K562 (cell line): ENCODE measurements at regions not wholly inside any gene's neighbourhood (a gene's known extent, or its start where the extent isn't known, plus 50 kb on each side); places are given as distances from the start of the nearest gene placed in this dataset.

Source experiments
- ATAC-seq: fragments of 200-7000 bp; cut with Tn5 transposase; 3 replicates; pipeline ENCODE4 v1.9.1; 2020; ENCODE audit warnings: moderate library complexity
- BruUV-seq: library from RNA; stranded (reverse); fragments of 400-500 nt; replicated peaks from 2 replicates; lab custom pipeline; 2021; lab: Mats Ljungman, UMichigan
- CTCF ChIA-PET: fragments of 300-600 bp; formaldehyde crosslinking; extraction: SDS; loops from one replicate; lab custom pipeline; 2021; ENCODE audit warnings: low intra/inter-chr PET ratio; lab: Yijun Ruan, JAX
- POLR2A ChIA-PET: fragments of 300-600, 350-650 bp; sonication (Branson Sonifier 250); formaldehyde crosslinking; extraction: SDS; loops from one replicate; lab custom pipeline; 2021; ENCODE audit warnings: antibody characterized with exemption, inconsistent platforms; lab: Yijun Ruan, JAX
- DNase-seq, 4 experiments: peaks; one replicate each; pipeline versions ENCODE4 v3.0.0 to v3.0.0-alpha.2; 2011 to 2018; ENCODE audit warnings: low spot score in 3 of 4, mixed read lengths in 3 of 4; ENCODE audit errors: extremely low read depth in 1 of 4
- FAIRE-seq: peaks from 2 replicates; lab custom pipeline; 2011; peaks lifted over from hg19 to GRCh38; lab: Jason Lieb, UNC
- H2AFZ ChIP-seq: 2 replicates; pipeline ENCODE4 v1.6.0; 2011; ENCODE audit warnings: low read depth, low read length, control low read depth, inconsistent platforms
- H3K27ac ChIP-seq: fragments of 200-600 bp; 3 replicates; pipeline ENCODE4 v1.8.0; 2011; ENCODE audit warnings: low read depth, mild to moderate bottlenecking, control low read depth, inconsistent platforms, low read length, moderate library complexity, mixed read lengths; ENCODE audit errors: extremely low read depth
- H3K27me3 ChIP-seq, 2 experiments: fragments of 300-600 bp in 1 of 2; 2 replicates in 1 of 2; 3 replicates in 1 of 2; pipeline versions ENCODE4 v1.6.0 to v1.8.0; 2011; ENCODE audit warnings: inconsistent platforms in 2 of 2, low read length in 2 of 2, mild to moderate bottlenecking in 1 of 2, mixed read lengths in 1 of 2, moderate library complexity in 1 of 2; ENCODE audit not compliant: control insufficient read depth in 2 of 2, insufficient read depth in 2 of 2
- H3K36me3 ChIP-seq: fragments of 300-600 bp; 3 replicates; pipeline ENCODE4 v1.8.0; 2011; ENCODE audit warnings: mild to moderate bottlenecking, low read length, inconsistent platforms; ENCODE audit not compliant: control insufficient read depth, insufficient read depth
- H3K4me1 ChIP-seq, 2 experiments: fragments of 200-600 bp in 1 of 2; replicated peaks in 1 of 2; 2 replicates in 1 of 2; 3 replicates in 1 of 2; pipeline versions ENCODE4 v1.5.1 to v1.8.0; 2011; ENCODE audit warnings: inconsistent platforms in 2 of 2, low read length in 2 of 2, mild to moderate bottlenecking in 1 of 2, mixed read lengths in 1 of 2, moderate library complexity in 1 of 2; ENCODE audit not compliant: control insufficient read depth in 2 of 2, insufficient read depth in 2 of 2
- H3K4me2 ChIP-seq: 2 replicates; pipeline ENCODE4 v1.6.1; 2011; ENCODE audit warnings: low read length, control low read depth, inconsistent platforms, mixed read lengths; ENCODE audit not compliant: insufficient read depth
- H3K4me3 ChIP-seq: fragments of 200-600 bp; sonication (generic), shearing (Covaris generic); 2 replicates; pipeline ENCODE4 v1.5.1; 2016; ENCODE audit warnings: control low read depth, inconsistent platforms
- H3K79me2 ChIP-seq: fragments of 200-600 bp; 3 replicates; pipeline ENCODE4 v1.8.0; 2011; ENCODE audit warnings: low read length, inconsistent platforms; ENCODE audit not compliant: control insufficient read depth, insufficient read depth
- H3K9ac ChIP-seq, 2 experiments: 2 replicates each; pipeline versions ENCODE4 v1.6.0 to v1.6.1; 2011; ENCODE audit warnings: low read depth in 2 of 2, low read length in 2 of 2, control low read depth in 1 of 2, inconsistent platforms in 1 of 2, mild to moderate bottlenecking in 1 of 2, mixed read lengths in 1 of 2; ENCODE audit not compliant: insufficient read depth in 1 of 2
- H3K9me1 ChIP-seq: one replicate; pipeline ENCODE4 v1.6.0; 2011; ENCODE audit warnings: inconsistent platforms, mild to moderate bottlenecking, low read length, moderate library complexity; ENCODE audit not compliant: control insufficient read depth, insufficient read depth
- H3K9me3 ChIP-seq: replicated peaks from 2 replicates; pipeline ENCODE4 v1.5.1; 2011; ENCODE audit warnings: low read depth, low read length, inconsistent platforms; ENCODE audit not compliant: control insufficient read depth, insufficient read depth
- H4K20me1 ChIP-seq: replicated peaks from 2 replicates; pipeline ENCODE4 v1.6.1; 2011; ENCODE audit warnings: low read length, inconsistent platforms, mixed read lengths; ENCODE audit not compliant: control insufficient read depth, insufficient read depth
- E2F5 ChIP-seq: sonication (generic); formaldehyde crosslinking; IDR thresholded peaks from 2 replicates; pipeline ENCODE4 v1.8.0; 2022; ENCODE audit warnings: mild to moderate bottlenecking, missing genetic modification reagents
- E2F8 ChIP-seq: fragments of 450-650 bp; IDR thresholded peaks from 2 replicates; pipeline ENCODE4 v1.7.1; 2018; ENCODE audit warnings: mild to moderate bottlenecking, low read depth; ENCODE audit not compliant: partially characterized antibody
- JUNB ChIP-seq: fragments of 450-650 bp; formaldehyde crosslinking; conservative IDR thresholded peaks from 2 replicates; pipeline ENCODE4 v1.4.0; 2020; ENCODE audit warnings: mild to moderate bottlenecking
- KDM4B ChIP-seq, 2 experiments: fragments of 450-650 bp in 1 of 2; sonication (generic) in 1 of 2; IDR thresholded peaks; 2 replicates each; pipeline ENCODE4 v1.6.1; 2016 to 2017; ENCODE audit warnings: borderline replicate concordance in 2 of 2, antibody characterized with exemption in 1 of 2, low read depth in 1 of 2, mild to moderate bottlenecking in 1 of 2
- NCOR1 ChIP-seq: fragments of 450-650 bp; IDR thresholded peaks from 2 replicates; pipeline ENCODE4 v1.6.1; 2016; ENCODE audit warnings: mild to moderate bottlenecking, moderate library complexity
- PHB2 ChIP-seq: fragments of 450-650 bp; IDR thresholded peaks from 2 replicates; pipeline ENCODE4 v1.6.1; 2017; ENCODE audit warnings: low read depth
- RREB1 ChIP-seq: fragments of 250-450 bp; sonication (Bioruptor Pico); IDR thresholded peaks from 2 replicates; pipeline ENCODE4 v1.4.0; 2020
- TFAP4 ChIP-seq: sonication (generic); formaldehyde crosslinking; IDR thresholded peaks from 2 replicates; pipeline ENCODE4 v1.8.0; 2022; ENCODE audit warnings: missing genetic modification reagents, mild to moderate bottlenecking, moderate library complexity, borderline replicate concordance
- ZBED1 ChIP-seq: IDR thresholded peaks from 2 replicates; pipeline ENCODE4 v1.6.1; 2014
- WGBS: fragments of 100-300 bp; shearing (Covaris generic); methylation state at CpG from one replicate; pipeline ENCODE4 v1.1.6; 2016; ENCODE audit warnings: low coverage, mixed read lengths; ENCODE audit not compliant: insufficient coverage; ENCODE audit errors: missing lambda C conversion rate; 5-methylcytosine and 5-hydroxymethylcytosine counted together
- in situ Hi-C: fragments of 300-500 bp; cut with MboI; formaldehyde crosslinking; loops from 4 replicates; pipeline ENCODE4 v1.15.0; 2018; ENCODE audit warnings: inconsistent platforms, mixed read lengths
- intact Hi-C: fragments of 100-400 bp; cut with micrococcal nuclease; formaldehyde crosslinking; loops from 2 replicates; pipeline ENCODE4 v1.14.2; 2022

- ATAC-seq (no peak), DNase-seq (no peak), FAIRE-seq (no peak)
- no peak overlapping the region for H3K9ac ChIP-seq
- H3K4me2 ChIP-seq, result no peak overlapping the region
- no peak overlapping the region for H3K27ac ChIP-seq
- no peaks in the 10 kb centered on the region for H3K4me1 ChIP-seq
- POLR2A ChIA-PET, result no interaction called here
- no peaks in the 10 kb centered on the region for H3K36me3 ChIP-seq
- H3K4me3 ChIP-seq, result no peak overlapping the region
- no peaks in the 10 kb centered on the region for H3K27me3 ChIP-seq
- no peaks in the 10 kb centered on the region for H3K9me3 ChIP-seq
- no peaks in the 10 kb centered on the region for H3K9me1 ChIP-seq
- no peak for TF ChIP-seq TFAP4
- no peak for TF ChIP-seq JUNB
- no peak for TF ChIP-seq ZBED1
- TF ChIP-seq E2F8, result no peak
- no peak for TF ChIP-seq E2F5
- TF ChIP-seq RREB1, result no peak
- no peak for TF ChIP-seq KDM4B (IDR thresholded peaks at IDR 0.05; ENCODE audit: borderline replicate concordance in 2 of 2, low read depth in 1 of 2)
- TF ChIP-seq PHB2, result no peak
- no peak for TF ChIP-seq NCOR1
- BruUV-seq, result no TSS peak
- WGBS, result 8% methylated on average over 15 of the region's 15 CpGs
- CTCF ChIA-PET, result no interaction called here
- H4K20me1 ChIP-seq, result no peaks in the 10 kb centered on the region
- intact Hi-C loops, result no loop called here
- no peaks in the 10 kb centered on the region for H3K79me2 ChIP-seq
- in situ Hi-C loops, result no loop called here
- H2AFZ ChIP-seq, result no peak overlapping the region
These were observed 1287.7 kb upstream of the CDH6 start for GRCh38 chr5:29905626-29906353.
